ENCODE measurements at regions not wholly inside any gene's neighbourhood (a gene's known extent, or its start where the extent isn't known, plus 50 kb on each side); places are given as distances from the start of the nearest gene placed in this dataset.

GRCh38 chr12:115873451-115874082 is 403.9 kb downstream of the MED13L start:
- no peak for TF ChIP-seq ZNF274 (IDR thresholded peaks at IDR 0.05; ENCODE audit: low read depth, low read length)
- TF ChIP-seq YY1 (IDR thresholded peaks at IDR 0.05; ENCODE audit: insufficient read depth, insufficient read length): no peak
- no peak for TF ChIP-seq SUZ12 (IDR thresholded peaks at IDR 0.05; ENCODE audit: extremely low read depth, insufficient read depth, insufficient read length)

All from NT2/D1 (cell line).